Gastrocnemius medialis (tissue), 4 donors: ENCODE measurements at regions not wholly inside any gene's neighbourhood (a gene's known extent, or its start where the extent isn't known, plus 50 kb on each side); places are given as distances from the start of the nearest gene placed in this dataset.

Experiments used
- POLR2A ChIP-seq, 2 donors: fragments of 450-650 bp; IDR thresholded peaks; one replicate each; pipeline ENCODE4 v1.6.1; 2017; ENCODE audit warnings: antibody characterized with exemption in 2 of 2, mild to moderate bottlenecking in 2 of 2, moderate library complexity in 2 of 2
- TF ChIP-seq, protein P1 (sequence below), 5 experiments: fragments of 450-650 bp in 3 of 5; fragments of 200-600 bp in 2 of 5; sonication (generic) in 2 of 5; IDR thresholded peaks in 4 of 5; conservative IDR thresholded peaks in 1 of 5; 1 replicate in 4 of 5; 2 replicates in 1 of 5; pipeline ENCODE4 v1.5.1; 2016 to 2019; ENCODE audit warnings: antibody characterized with exemption in 5 of 5, mild to moderate bottlenecking in 3 of 5, moderate library complexity in 3 of 5

DNA sequence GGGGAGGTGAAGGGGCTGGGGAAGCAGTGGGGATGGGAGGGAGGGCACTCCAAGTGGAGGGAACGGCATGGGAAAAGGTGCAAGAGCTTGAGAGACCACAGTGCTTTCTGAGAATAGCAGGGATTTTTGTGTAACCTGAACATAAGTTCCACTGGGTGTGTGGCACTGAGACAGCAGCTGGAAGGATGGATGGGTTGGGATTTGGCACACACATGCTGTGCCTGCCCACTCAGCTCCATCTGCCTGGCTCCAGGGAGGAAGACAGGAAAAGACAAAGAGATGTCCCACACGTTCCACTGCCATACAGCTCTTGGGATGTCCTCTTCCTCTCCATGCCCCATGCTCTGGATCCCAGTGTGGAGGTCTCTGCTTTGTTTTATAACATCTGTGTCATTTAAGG, 114.1 kb upstream of the TEX51 start:
- TF ChIP-seq, protein P1, sequence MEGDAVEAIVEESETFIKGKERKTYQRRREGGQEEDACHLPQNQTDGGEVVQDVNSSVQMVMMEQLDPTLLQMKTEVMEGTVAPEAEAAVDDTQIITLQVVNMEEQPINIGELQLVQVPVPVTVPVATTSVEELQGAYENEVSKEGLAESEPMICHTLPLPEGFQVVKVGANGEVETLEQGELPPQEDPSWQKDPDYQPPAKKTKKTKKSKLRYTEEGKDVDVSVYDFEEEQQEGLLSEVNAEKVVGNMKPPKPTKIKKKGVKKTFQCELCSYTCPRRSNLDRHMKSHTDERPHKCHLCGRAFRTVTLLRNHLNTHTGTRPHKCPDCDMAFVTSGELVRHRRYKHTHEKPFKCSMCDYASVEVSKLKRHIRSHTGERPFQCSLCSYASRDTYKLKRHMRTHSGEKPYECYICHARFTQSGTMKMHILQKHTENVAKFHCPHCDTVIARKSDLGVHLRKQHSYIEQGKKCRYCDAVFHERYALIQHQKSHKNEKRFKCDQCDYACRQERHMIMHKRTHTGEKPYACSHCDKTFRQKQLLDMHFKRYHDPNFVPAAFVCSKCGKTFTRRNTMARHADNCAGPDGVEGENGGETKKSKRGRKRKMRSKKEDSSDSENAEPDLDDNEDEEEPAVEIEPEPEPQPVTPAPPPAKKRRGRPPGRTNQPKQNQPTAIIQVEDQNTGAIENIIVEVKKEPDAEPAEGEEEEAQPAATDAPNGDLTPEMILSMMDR (IDR thresholded peaks at IDR 0.05 in 4 of 5, conservative IDR thresholded peaks at IDR 0.05 in 1 of 5): no peak
- TF ChIP-seq POLR2A (IDR thresholded peaks at IDR 0.05): no peak
